OCI-LY1 (cell line): ENCODE measurements at regions not wholly inside any gene's neighbourhood (a gene's known extent, or its start where the extent isn't known, plus 50 kb on each side); places are given as distances from the start of the nearest gene placed in this dataset.

Experiments used
- H2AFZ ChIP-seq: fragments of 200-600 bp; sonication (generic), shearing (Covaris generic); 2 replicates; pipeline ENCODE4 v1.6.0; 2014; ENCODE audit warnings: antibody characterized with exemption, mild to moderate bottlenecking, low read length
- H3F3A ChIP-seq: fragments of 200-600 bp; sonication (generic), shearing (Covaris generic); 2 replicates; pipeline ENCODE4 v1.6.0; 2014; ENCODE audit warnings: mild to moderate bottlenecking, antibody characterized with exemption, low read length, moderate library complexity; ENCODE audit not compliant: insufficient read depth
- H3K27ac ChIP-seq: fragments of 200-600 bp; sonication (generic); 2 replicates; pipeline ENCODE4 v1.5.1; 2014; ENCODE audit warnings: low read length, mixed run types, mild to moderate bottlenecking, low read depth; ENCODE audit not compliant: poor library complexity, severe bottlenecking
- H3K27me3 ChIP-seq: fragments of 200-600 bp; sonication (generic); 2 replicates; pipeline ENCODE4 v1.6.0; 2014; ENCODE audit warnings: antibody characterized with exemption, mild to moderate bottlenecking, low read length, moderate library complexity; ENCODE audit not compliant: insufficient read depth
- H3K36me3 ChIP-seq: fragments of 200-600 bp; sonication (generic); 2 replicates; pipeline ENCODE4 v1.6.1; 2014; ENCODE audit warnings: mild to moderate bottlenecking, antibody characterized with exemption, low read length, moderate library complexity, mixed read lengths; ENCODE audit not compliant: insufficient read depth
- H3K4me1 ChIP-seq: fragments of 200-600 bp; sonication (generic); 2 replicates; pipeline ENCODE4 v1.5.1; 2014; ENCODE audit warnings: mild to moderate bottlenecking, low read length, moderate library complexity; ENCODE audit not compliant: insufficient read depth, severe bottlenecking
- H3K4me2 ChIP-seq: fragments of 200-600 bp; sonication (generic), shearing (Covaris generic); 2 replicates; pipeline ENCODE4 v1.6.1; 2014; ENCODE audit warnings: low read length
- H3K4me3 ChIP-seq: fragments of 200-600 bp; sonication (generic); 2 replicates; pipeline ENCODE4 v1.5.1; 2014; ENCODE audit warnings: low read length, low read depth, mild to moderate bottlenecking, mixed read lengths; ENCODE audit not compliant: poor library complexity, severe bottlenecking
- H3K79me2 ChIP-seq: fragments of 200-600 bp; shearing (Covaris generic); 2 replicates; pipeline ENCODE4 v1.6.1; 2016; ENCODE audit warnings: mixed run types, low read length, mixed read lengths; ENCODE audit not compliant: insufficient read depth
- H3K9ac ChIP-seq: fragments of 200-600 bp; sonication (generic), shearing (Covaris generic); 2 replicates; pipeline ENCODE4 v1.6.1; 2014; ENCODE audit warnings: mild to moderate bottlenecking, low read length, mixed read lengths
- H3K9me2 ChIP-seq: fragments of 200-600 bp; sonication (generic), shearing (Covaris generic); 2 replicates; pipeline ENCODE4 v1.6.1; 2014; ENCODE audit warnings: low read depth, mild to moderate bottlenecking, low read length, mixed read lengths
- H3K9me3 ChIP-seq: fragments of 200-600 bp; shearing (Covaris generic); 2 replicates; pipeline ENCODE4 v1.6.1; 2014; ENCODE audit warnings: low read length, mixed read lengths
- H4K20me1 ChIP-seq: fragments of 200-600 bp; sonication (generic), shearing (Covaris generic); 2 replicates; pipeline ENCODE4 v1.6.0; 2016; ENCODE audit warnings: mild to moderate bottlenecking, low read length; ENCODE audit not compliant: insufficient read depth
- EZH2 ChIP-seq: fragments of 200-600 bp; sonication (generic), shearing (Covaris generic); IDR thresholded peaks from 2 replicates; pipeline ENCODE4 v1.8.0; 2017; ENCODE audit warnings: borderline replicate concordance, mixed run types, mild to moderate bottlenecking, antibody characterized with exemption, low read length, moderate library complexity, mixed read lengths
- TF ChIP-seq, protein P1 (sequence below): fragments of 200-600 bp; sonication (generic), shearing (Covaris generic); IDR thresholded peaks from 2 replicates; pipeline ENCODE4 v1.5.1; 2017; ENCODE audit warnings: mild to moderate bottlenecking, antibody characterized with exemption, low read length, moderate library complexity, mixed read lengths

DNA sequence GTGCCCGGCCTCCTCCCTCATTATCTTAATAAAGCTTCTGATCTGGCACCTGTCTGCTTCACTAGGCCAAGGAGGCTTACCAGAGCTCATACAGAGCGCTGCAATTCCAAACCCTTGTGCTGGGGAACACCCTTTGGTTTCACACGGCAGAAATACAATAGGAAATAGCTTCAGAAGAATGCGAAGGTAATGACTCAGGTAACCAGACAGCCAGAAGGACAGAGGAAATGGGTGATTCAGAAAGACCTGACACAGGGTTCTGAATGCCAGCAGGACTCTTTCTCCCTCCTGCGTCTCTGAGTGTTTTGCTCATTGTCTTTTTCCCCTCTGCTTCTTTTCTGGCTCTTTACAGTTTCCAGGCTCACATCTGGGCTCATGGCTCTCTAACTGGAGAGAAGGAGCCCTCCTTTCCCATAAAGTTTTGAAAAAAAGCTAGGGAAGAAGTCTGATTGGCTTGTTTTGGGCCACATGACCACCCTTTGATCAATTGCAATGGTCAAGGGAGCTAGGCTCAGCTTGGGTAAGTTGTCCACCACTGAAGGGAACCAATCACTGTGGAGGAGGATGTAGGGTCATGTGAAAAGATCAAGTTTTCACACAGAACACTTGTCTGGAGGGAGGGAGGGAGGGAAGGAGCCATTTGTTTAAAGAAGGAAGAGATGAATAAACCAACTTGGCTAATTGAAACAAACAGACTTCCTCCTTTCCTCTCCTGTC, 90.5 kb upstream of the UPP2 start:
- no peak overlapping the region for H3K27ac ChIP-seq

DNA sequence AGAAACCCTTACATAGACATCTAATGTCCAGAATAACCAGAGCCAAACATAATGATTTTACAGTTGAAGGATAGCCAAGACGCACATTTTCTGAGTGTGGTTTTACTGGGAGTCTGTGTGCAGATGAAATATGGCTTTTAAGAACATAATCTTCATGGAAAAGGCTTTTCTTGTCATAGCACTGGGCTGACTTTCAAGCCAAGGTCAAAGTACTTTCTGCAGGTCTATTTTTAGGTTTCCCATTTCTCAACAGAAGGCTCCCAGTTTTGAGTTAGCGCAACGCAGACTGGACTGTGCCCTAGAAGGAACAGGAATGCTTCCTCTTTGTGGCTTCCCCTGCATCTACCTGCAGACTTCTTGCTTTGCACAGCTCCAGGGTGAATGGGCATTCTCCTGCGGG, 92.3 kb upstream of the UPP2 start:
- Histone ChIP-seq H3K79me2 (no peaks in the 10 kb centered on the region), H3K4me2 (no peak overlapping the region), H2AFZ (no peak overlapping the region)

More for the DNA sequence above, 90.5 kb upstream of the UPP2 start:
- no peaks in the 10 kb centered on the region for H4K20me1 ChIP-seq
- no peak overlapping the region for H3K4me3 ChIP-seq
- TF ChIP-seq EZH2 = no peak
- TF ChIP-seq, protein P1, sequence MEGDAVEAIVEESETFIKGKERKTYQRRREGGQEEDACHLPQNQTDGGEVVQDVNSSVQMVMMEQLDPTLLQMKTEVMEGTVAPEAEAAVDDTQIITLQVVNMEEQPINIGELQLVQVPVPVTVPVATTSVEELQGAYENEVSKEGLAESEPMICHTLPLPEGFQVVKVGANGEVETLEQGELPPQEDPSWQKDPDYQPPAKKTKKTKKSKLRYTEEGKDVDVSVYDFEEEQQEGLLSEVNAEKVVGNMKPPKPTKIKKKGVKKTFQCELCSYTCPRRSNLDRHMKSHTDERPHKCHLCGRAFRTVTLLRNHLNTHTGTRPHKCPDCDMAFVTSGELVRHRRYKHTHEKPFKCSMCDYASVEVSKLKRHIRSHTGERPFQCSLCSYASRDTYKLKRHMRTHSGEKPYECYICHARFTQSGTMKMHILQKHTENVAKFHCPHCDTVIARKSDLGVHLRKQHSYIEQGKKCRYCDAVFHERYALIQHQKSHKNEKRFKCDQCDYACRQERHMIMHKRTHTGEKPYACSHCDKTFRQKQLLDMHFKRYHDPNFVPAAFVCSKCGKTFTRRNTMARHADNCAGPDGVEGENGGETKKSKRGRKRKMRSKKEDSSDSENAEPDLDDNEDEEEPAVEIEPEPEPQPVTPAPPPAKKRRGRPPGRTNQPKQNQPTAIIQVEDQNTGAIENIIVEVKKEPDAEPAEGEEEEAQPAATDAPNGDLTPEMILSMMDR = no peak
- no peaks in the 10 kb centered on the region for H3K9me3 ChIP-seq
- H3K36me3 ChIP-seq = no peaks in the 10 kb centered on the region
- H2AFZ ChIP-seq = no peak overlapping the region
- peaks cover 4% of the 10 kb centered on the region for H3K4me1 ChIP-seq
- H3K4me2 ChIP-seq = no peak overlapping the region
- no peaks in the 10 kb centered on the region for H3F3A ChIP-seq
- no peaks in the 10 kb centered on the region for H3K9me2 ChIP-seq
- H3K27me3 ChIP-seq = no peaks in the 10 kb centered on the region
- H3K79me2 ChIP-seq = no peaks in the 10 kb centered on the region
- H3K9ac ChIP-seq = no peak overlapping the region

GRCh38 chr2:158006961-158007719, 94.5 kb upstream of the UPP2 start:
- no peaks in the 10 kb centered on the region for H3K79me2 ChIP-seq
- no peaks in the 10 kb centered on the region for H3K9me2 ChIP-seq
- H3K4me3 ChIP-seq = no peak overlapping the region
- H3K4me2 ChIP-seq = no peak overlapping the region
- no peaks in the 10 kb centered on the region for H3K36me3 ChIP-seq
- no peak for TF ChIP-seq EZH2
- TF ChIP-seq, protein P1 = peak; percentile 8; the same call in 1 of the 2 replicates
- H3K27me3 ChIP-seq = no peaks in the 10 kb centered on the region
- H3K9ac ChIP-seq = no peak overlapping the region
- no peak overlapping the region for H2AFZ ChIP-seq
- H3K4me1 ChIP-seq = no peaks in the 10 kb centered on the region
- no peak overlapping the region for H3K27ac ChIP-seq
- no peaks in the 10 kb centered on the region for H4K20me1 ChIP-seq
- H3K9me3 ChIP-seq = no peaks in the 10 kb centered on the region
- H3F3A ChIP-seq = no peaks in the 10 kb centered on the region

More for the DNA sequence above, 92.3 kb upstream of the UPP2 start:
- Histone ChIP-seq H3K27ac (no peak overlapping the region), H3K9me3 (no peaks in the 10 kb centered on the region), H3F3A (no peaks in the 10 kb centered on the region), H3K27me3 (no peaks in the 10 kb centered on the region), H3K4me3 (no peak overlapping the region), H3K9me2 (no peaks in the 10 kb centered on the region), H3K9ac (no peak overlapping the region), H3K4me1 (peaks cover 4% of the 10 kb centered on the region), H4K20me1 (no peaks in the 10 kb centered on the region), H3K36me3 (no peaks in the 10 kb centered on the region)
- TF ChIP-seq EZH2 = no peak
- TF ChIP-seq, protein P1 = no peak
